Hepatocyte (in vitro differentiated cells): ENCODE measurements at regions not wholly inside any gene's neighbourhood (a gene's known extent, or its start where the extent isn't known, plus 50 kb on each side); places are given as distances from the start of the nearest gene placed in this dataset.
"Not testable (repeated sequence)": the region's sequence is repeated elsewhere in the genome, so short reads cannot be mapped to it uniquely, and the experiment has no call there.

Source experiments
- CTCF ChIP-seq: fragments of 200-600 bp; sonication (generic); IDR thresholded peaks from 2 replicates; pipeline ENCODE4 v1.5.1; 2016; ENCODE audit warnings: antibody characterized with exemption, mild to moderate bottlenecking; ENCODE audit not compliant: poor library complexity
- EZH2 ChIP-seq: fragments of 200-600 bp; sonication (generic); IDR thresholded peaks from 2 replicates; pipeline ENCODE4 v1.6.1; 2016; ENCODE audit warnings: antibody characterized with exemption, mild to moderate bottlenecking, borderline replicate concordance

- not testable (repeated sequence) for TF ChIP-seq CTCF, EZH2
These were observed 192.9 kb upstream of the PTBP2 start for GRCh38 chr1:96528672-96529071.
